Heart left ventricle (tissue), 16 donors: ENCODE measurements at regions not wholly inside any gene's neighbourhood (a gene's known extent, or its start where the extent isn't known, plus 50 kb on each side); places are given as distances from the start of the nearest gene placed in this dataset.

Experiments
- ATAC-seq, 4 donors: fragments of 200-7000 bp; cut with Tn5 transposase; one replicate each; pipeline ENCODE4 v1.9.1; 2020 to 2022; ENCODE audit warnings: moderate library complexity in 4 of 4, mild to moderate bottlenecking in 3 of 4, moderate number of reproducible peaks in 1 of 4
- DNase-seq, 5 donors: peaks; one replicate each; pipeline ENCODE4 v3.0.0-alpha.2; 2020
- H3K27ac ChIP-seq, 12 donors: fragments of 200-600 bp; sonication (generic) in 4 of 12; one replicate each; pipeline versions ENCODE4 v1.5.0 to v1.8.0; 2016 to 2022; ENCODE audit warnings: mild to moderate bottlenecking in 2 of 12
- H3K27me3 ChIP-seq, 9 donors: fragments of 200-600 bp; sonication (generic) in 2 of 9; one replicate each; pipeline versions ENCODE4 v1.5.1 to v1.8.0; 2016 to 2022; ENCODE audit warnings: mild to moderate bottlenecking in 3 of 9
- H3K36me3 ChIP-seq, 9 donors: fragments of 200-600 bp; sonication (generic) in 2 of 9; one replicate each; pipeline versions ENCODE4 v1.5.0 to v1.8.0; 2018 to 2022; ENCODE audit warnings: mild to moderate bottlenecking in 2 of 9
- H3K4me1 ChIP-seq, 12 donors: fragments of 200-600 bp; sonication (generic) in 4 of 12; one replicate each; pipeline versions ENCODE4 v1.5.0 to v1.8.0; 2016 to 2022; ENCODE audit warnings: mild to moderate bottlenecking in 3 of 12
- H3K4me3 ChIP-seq, 12 donors: fragments of 200-600 bp; sonication (generic) in 4 of 12; one replicate each; pipeline versions ENCODE4 v1.5.0 to v1.8.0; 2017 to 2022; ENCODE audit warnings: mild to moderate bottlenecking in 9 of 12, moderate library complexity in 4 of 12
- H3K9me3 ChIP-seq, 12 donors: fragments of 200-600 bp; sonication (generic) in 4 of 12; one replicate each; pipeline versions ENCODE4 v1.5.0 to v1.8.0; 2016 to 2022; ENCODE audit warnings: mild to moderate bottlenecking in 1 of 12
- POLR2A ChIP-seq, 2 donors: fragments of 450-650 bp; IDR thresholded peaks; one replicate each; pipeline ENCODE4 v1.6.1; 2017; ENCODE audit warnings: antibody characterized with exemption in 2 of 2, mild to moderate bottlenecking in 2 of 2, moderate library complexity in 2 of 2
- WGBS, 4 donors: extraction: QIAGEN DNeasy Blood & Tissue Kit in 2 of 4; methylation state at CpG; one replicate each; pipeline versions ENCODE4 v1.1.5 to v1.1.7; 2013 to 2018; 5-methylcytosine and 5-hydroxymethylcytosine counted together
- intact Hi-C, 10 donors: fragments of 100-400 bp; cut with DNase I; formaldehyde crosslinking; loops; one replicate each; pipeline versions ENCODE4 v1.11.1 to v1.14.2; 2022
- TF ChIP-seq, protein P1 (sequence below), 12 donors: fragments of 200-600 bp; sonication (generic) in 4 of 12; IDR thresholded peaks; one replicate each; pipeline versions ENCODE4 v1.5.0 to v1.8.0; 2018 to 2022; ENCODE audit warnings: antibody characterized with exemption in 12 of 12, mild to moderate bottlenecking in 5 of 12
- donor health status: ischemic (EF 13 %, LVEDD 7.1; RV severe dilation, severe dysfunction).
- donor health status: healthy with polysubstance abuse.
- donor health status: DM: no; HTN: yes; CAD: no.
- donor health status: DM: no; HTN: no; CAD: no.
- donor health status: ischemic (EF 25% LVEDD 6.9; RV normal size, moderate dysfunction).
- donor health status: ischemic (EF 25% LVEDD 5.7; RV mildly dilated, moderate dysfunction).
- donor health status: healthy.
- donor health status: DM: yes; HTN: yes; CAD: no.
- donor health status: ischemic (EF 35%, LVEDD 5.7; RV mildly dilated, moderate dysfunction).
- donor health status: nonischemic (EF 11% LVEDD 7.7; RV severe dilation, severe dysfunction).
- donor health status: DM: yes; HTN: yes; CAD: no.
- donor health status: PGD.
- donor health status: ischemic (EF 29% LVEDD 5.4; RV normal size, mild dysfunction).
- donor health status: nonischemic (EF 23%, LVEDD 6.1; RV moderate dilation, normal function).

DNA sequence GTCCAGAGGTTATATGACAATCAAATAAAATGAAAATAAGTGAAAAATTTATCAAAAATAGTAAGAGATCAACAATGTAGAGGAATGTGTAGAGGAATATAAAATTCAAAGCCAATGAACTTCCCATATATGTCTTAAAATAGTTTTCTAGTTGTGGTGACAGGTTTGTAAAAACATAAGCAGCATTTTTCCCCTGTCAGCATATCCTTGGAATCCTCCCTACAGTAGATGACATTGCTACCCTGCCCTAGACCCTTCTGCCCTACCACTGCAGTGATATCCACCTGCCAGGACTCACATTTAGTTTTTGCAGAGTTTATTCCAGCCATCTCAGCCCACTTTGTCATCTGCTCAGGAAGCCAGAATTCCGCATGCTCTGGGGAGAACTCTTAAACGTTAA lies 842.0 kb downstream of the RPS29 start:
- Histone ChIP-seq H3K4me1 (peaks cover 0 to 13% (median 6%) of the 10 kb centered on the region in 12 donors), H3K36me3 (no peaks in the 10 kb centered on the region), H3K27me3 (no peaks in the 10 kb centered on the region), H3K4me3 (no peak overlapping the region), H3K27ac (no peak overlapping the region), H3K9me3 (no peaks in the 10 kb centered on the region)
- no peak for TF ChIP-seq POLR2A (IDR thresholded peaks at IDR 0.05)
- intact Hi-C loops = no loop called here
- WGBS, 4 donors = 17 to 28% (median 19%) methylated on average over 2 of the region's 2 CpGs
- DNase-seq (no peak), ATAC-seq (no peak)

DNA sequence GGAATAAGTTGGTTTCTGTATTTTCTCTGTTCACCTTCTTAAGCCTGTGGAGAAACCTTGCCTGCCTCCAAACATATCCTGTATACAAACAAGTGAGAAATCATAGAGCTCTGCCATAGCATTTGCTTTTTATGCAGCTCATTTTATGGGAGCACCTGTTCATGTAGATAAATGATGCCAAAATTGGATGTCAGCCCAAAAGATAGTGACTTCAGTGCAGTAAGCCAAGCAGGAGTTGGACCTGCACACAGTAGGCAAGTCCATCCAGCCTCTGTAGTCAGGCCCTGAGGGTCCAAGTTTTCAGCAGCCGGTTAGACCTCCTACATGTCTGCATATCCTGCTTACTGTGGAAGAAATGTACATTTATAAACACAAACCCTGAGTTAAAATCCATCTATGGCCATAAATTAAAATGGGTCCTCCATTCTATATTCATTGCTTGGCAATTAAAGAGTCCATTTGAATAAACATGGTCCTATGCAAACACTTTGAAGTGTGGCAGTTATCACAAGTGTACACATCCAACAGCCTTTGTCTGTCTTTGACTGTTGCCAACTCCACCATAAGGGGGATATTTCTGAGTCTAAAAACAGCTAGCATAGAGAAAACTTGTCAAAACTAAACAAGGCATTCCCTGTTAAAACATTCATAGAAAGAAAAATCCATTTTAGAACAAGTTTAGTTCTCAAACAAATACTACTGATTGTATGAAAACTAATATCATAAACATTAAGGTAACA lies 847.8 kb downstream of the RPS29 start:
- Histone ChIP-seq H3K27me3 (no peaks in the 10 kb centered on the region), H3K36me3 (no peaks in the 10 kb centered on the region), H3K4me3 (no peak overlapping the region), H3K27ac (no peak overlapping the region), H3K4me1 (peaks cover 0 to 8% (median 0%) of the 10 kb centered on the region in 12 donors), H3K9me3 (peaks cover 0 to 13% (median 2%) of the 10 kb centered on the region in 12 donors)
- ATAC-seq = no peak
- no peak for DNase-seq
- intact Hi-C loops = no loop called here
- 55 to 80% (median 75%) methylated on average over 1 of the region's 1 CpG for WGBS, 4 donors
- TF ChIP-seq, protein P1, sequence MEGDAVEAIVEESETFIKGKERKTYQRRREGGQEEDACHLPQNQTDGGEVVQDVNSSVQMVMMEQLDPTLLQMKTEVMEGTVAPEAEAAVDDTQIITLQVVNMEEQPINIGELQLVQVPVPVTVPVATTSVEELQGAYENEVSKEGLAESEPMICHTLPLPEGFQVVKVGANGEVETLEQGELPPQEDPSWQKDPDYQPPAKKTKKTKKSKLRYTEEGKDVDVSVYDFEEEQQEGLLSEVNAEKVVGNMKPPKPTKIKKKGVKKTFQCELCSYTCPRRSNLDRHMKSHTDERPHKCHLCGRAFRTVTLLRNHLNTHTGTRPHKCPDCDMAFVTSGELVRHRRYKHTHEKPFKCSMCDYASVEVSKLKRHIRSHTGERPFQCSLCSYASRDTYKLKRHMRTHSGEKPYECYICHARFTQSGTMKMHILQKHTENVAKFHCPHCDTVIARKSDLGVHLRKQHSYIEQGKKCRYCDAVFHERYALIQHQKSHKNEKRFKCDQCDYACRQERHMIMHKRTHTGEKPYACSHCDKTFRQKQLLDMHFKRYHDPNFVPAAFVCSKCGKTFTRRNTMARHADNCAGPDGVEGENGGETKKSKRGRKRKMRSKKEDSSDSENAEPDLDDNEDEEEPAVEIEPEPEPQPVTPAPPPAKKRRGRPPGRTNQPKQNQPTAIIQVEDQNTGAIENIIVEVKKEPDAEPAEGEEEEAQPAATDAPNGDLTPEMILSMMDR (IDR thresholded peaks at IDR 0.05) = no peak
- TF ChIP-seq POLR2A (IDR thresholded peaks at IDR 0.05) = no peak

DNA sequence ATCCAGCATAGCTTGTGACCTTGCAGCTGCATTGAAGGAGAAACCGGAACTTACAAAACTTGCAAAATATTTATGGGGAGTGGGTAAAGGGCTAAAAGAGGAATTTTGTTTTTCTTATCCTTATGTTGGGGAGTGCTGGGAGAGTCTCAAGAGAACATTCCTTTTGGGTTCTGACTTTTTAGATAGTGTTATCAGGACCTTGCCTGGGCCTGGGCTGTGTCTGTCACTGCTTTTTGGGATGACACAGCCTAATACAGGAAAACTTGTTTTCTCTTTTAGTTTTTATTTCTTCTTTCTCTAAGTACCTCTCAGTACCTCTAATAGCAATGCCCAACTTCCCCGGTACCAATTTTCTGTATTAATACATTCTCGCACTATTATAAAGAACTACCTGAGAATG lies 850.6 kb downstream of the RPS29 start:
- WGBS, 4 donors = 64 to 68% (median 65%) methylated on average over 3 of the region's 3 CpGs

DNA sequence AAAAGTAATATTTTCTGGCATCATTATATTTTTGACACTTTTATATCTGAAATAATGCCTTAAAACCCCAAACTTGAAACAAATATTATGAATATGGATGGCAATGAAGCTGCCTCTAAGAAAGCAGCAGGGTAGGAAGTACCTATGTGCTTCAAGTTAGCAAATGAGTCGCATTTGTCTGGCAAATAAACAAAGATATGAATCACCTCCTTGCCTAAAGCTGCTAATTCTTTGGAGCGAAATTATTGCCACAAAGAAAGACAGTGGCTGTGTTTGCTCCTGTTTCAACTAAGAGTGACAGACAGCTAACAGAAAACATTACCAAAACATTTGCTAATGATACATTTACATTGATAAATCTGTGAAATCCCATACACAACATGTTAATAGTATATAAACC lies 854.9 kb downstream of the RPS29 start:
- ATAC-seq (no peak), DNase-seq (no peak)
- Histone ChIP-seq H3K4me1 (peaks cover 0 to 8% (median 0%) of the 10 kb centered on the region in 12 donors), H3K4me3 (no peak overlapping the region), H3K27me3 (no peaks in the 10 kb centered on the region), H3K36me3 (no peaks in the 10 kb centered on the region), H3K27ac (no peak overlapping the region), H3K9me3 (peaks cover 0 to 13% (median 2%) of the 10 kb centered on the region in 12 donors)
- intact Hi-C loops = no loop called here
- TF ChIP-seq POLR2A (IDR thresholded peaks at IDR 0.05) = no peak
- TF ChIP-seq, protein P1 (IDR thresholded peaks at IDR 0.05) = no peak
- 72 to 80% (median 74%) methylated on average over 2 of the region's 2 CpGs for WGBS, 4 donors

More for the DNA sequence above, 850.6 kb downstream of the RPS29 start:
- peaks cover 0 to 13% (median 2%) of the 10 kb centered on the region in 12 donors for H3K9me3 ChIP-seq
- no peak for TF ChIP-seq POLR2A (IDR thresholded peaks at IDR 0.05)
- TF ChIP-seq, protein P1 (IDR thresholded peaks at IDR 0.05) = no peak
- intact Hi-C loops = no loop called here
- peaks cover 0 to 8% (median 0%) of the 10 kb centered on the region in 12 donors for H3K4me1 ChIP-seq
- no peaks in the 10 kb centered on the region for H3K36me3 ChIP-seq
- ATAC-seq = peak in 1 of 4 donors; percentile 60
- peak overlapping the region in 5 of 12 donors; percentile 1 to 47 (median 36) for H3K27ac ChIP-seq
- DNase-seq = no peak
- no peaks in the 10 kb centered on the region for H3K27me3 ChIP-seq
- H3K4me3 ChIP-seq = no peak overlapping the region
